ENCODE measurements at regions not wholly inside any gene's neighbourhood (a gene's known extent, or its start where the extent isn't known, plus 50 kb on each side); places are given as distances from the start of the nearest gene placed in this dataset.

- TF ChIP-seq MAX (IDR thresholded peaks at IDR 0.05; ENCODE audit: insufficient read depth, insufficient read length) (no peak), CTCF (IDR thresholded peaks at IDR 0.05; ENCODE audit: extremely low read depth in 1 of 2, insufficient read depth in 1 of 2, low read depth in 1 of 2, low read length in 2 of 2) (no peak), POLR2A (IDR thresholded peaks at IDR 0.05; ENCODE audit: low read depth, low read length) (no peak), POLR2AphosphoS5 (IDR thresholded peaks at IDR 0.05; ENCODE audit: insufficient read depth, low read depth, low read length) (no peak), JUN (IDR thresholded peaks at IDR 0.05; ENCODE audit: borderline replicate concordance, insufficient read depth, insufficient read length, low read depth) (no peak), EZH2 (IDR thresholded peaks at IDR 0.05; ENCODE audit: borderline replicate concordance, low read depth, low read length, severe bottlenecking) (no peak)
Measured at GRCh38 chr12:66956300-66956699, 277.4 kb upstream of the GRIP1 start.
